T-helper 1 cell treated with Interleukin-12 subunit alpha and Interleukin-12 subunit beta and Interleukin-4 antibody, amounts not matched to agents 30 ng/mL and 1 ng/mL, for 36 hours (primary cell): ENCODE measurements at regions not wholly inside any gene's neighbourhood (a gene's known extent, or its start where the extent isn't known, plus 50 kb on each side); places are given as distances from the start of the nearest gene placed in this dataset.

Experiments used
- intact Hi-C: fragments of 100-400 bp; cut with micrococcal nuclease; formaldehyde crosslinking; loops from one replicate; pipeline ENCODE4 v1.15.1; 2024

- intact Hi-C loops, result no loop called here
Measured at GRCh38 chr2:128490881-128491691, 172.4 kb upstream of the HS6ST1 start.

- intact Hi-C loops, result no loop called here
Measured at GRCh38 chr2:128491692-128492244, 173.1 kb upstream of the HS6ST1 start.

GRCh38 chr2:128492966-128493811 is 174.5 kb upstream of the HS6ST1 start:
- intact Hi-C loops, result no loop called here

- intact Hi-C loops, result no loop called here
Measured at GRCh38 chr2:128493880-128494279, 175.2 kb upstream of the HS6ST1 start.

- intact Hi-C loops, result no loop called here
Measured at GRCh38 chr2:128494307-128494639, 175.6 kb upstream of the HS6ST1 start.

GRCh38 chr2:128494640-128495321 is 176.1 kb upstream of the HS6ST1 start:
- intact Hi-C loops, result no loop called here

- intact Hi-C loops, result no loop called here
Measured at GRCh38 chr2:128495996-128496547, 177.4 kb upstream of the HS6ST1 start.

GRCh38 chr2:128496700-128497099 is 178.0 kb upstream of the HS6ST1 start:
- intact Hi-C loops, result no loop called here

GRCh38 chr2:128497461-128497860 is 178.8 kb upstream of the HS6ST1 start:
- intact Hi-C loops, result no loop called here

- intact Hi-C loops, result no loop called here
Measured at GRCh38 chr2:128498086-128498485, 179.4 kb upstream of the HS6ST1 start.

- intact Hi-C loops, result no loop called here
Measured at GRCh38 chr2:128498589-128498988, 179.9 kb upstream of the HS6ST1 start.

- intact Hi-C loops, result no loop called here
Measured at GRCh38 chr2:128499367-128500137, 180.9 kb upstream of the HS6ST1 start.

- intact Hi-C loops, result no loop called here
Measured at GRCh38 chr2:128500138-128500800, 181.6 kb upstream of the HS6ST1 start.

- intact Hi-C loops, result no loop called here
Measured at GRCh38 chr2:128501006-128501690, 182.5 kb upstream of the HS6ST1 start.

GRCh38 chr2:128501700-128502099 is 183.0 kb upstream of the HS6ST1 start:
- intact Hi-C loops, result no loop called here

- intact Hi-C loops, result no loop called here
Measured at GRCh38 chr2:128502200-128502599, 183.5 kb upstream of the HS6ST1 start.

GRCh38 chr2:128502638-128503246 is 184.1 kb upstream of the HS6ST1 start:
- intact Hi-C loops, result no loop called here

GRCh38 chr2:128503399-128504245 is 185.0 kb upstream of the HS6ST1 start:
- intact Hi-C loops, result no loop called here
